ENCODE measurements at regions not wholly inside any gene's neighbourhood (a gene's known extent, or its start where the extent isn't known, plus 50 kb on each side); places are given as distances from the start of the nearest gene placed in this dataset.

- no TSS peak for BruUV-seq (replicated peaks)
- ChIA-PET POLR2A (no interaction called here), CTCF (ENCODE audit: low intra/inter-chr PET ratio, low total read pairs) (no interaction called here)
- 4% methylated on average over 2 of the region's 2 CpGs for WGBS (ENCODE audit: low lambda C conversion rate)
- intact Hi-C loops (cut with micrococcal nuclease; ENCODE audit: unreplicated experiment), result no loop called here
- H3K79me2 ChIP-seq (ENCODE audit: insufficient read depth, low read length), result no peaks in the 10 kb centered on the region
- H3K27me3 ChIP-seq (ENCODE audit: control insufficient read depth in 1 of 2, insufficient read depth in 2 of 2, low read length in 2 of 2), result peaks cover 0 to 20% of the 10 kb centered on the region in 2 experiments; a peak in 3 of 5 replicates
- no peak overlapping the region for H3K27ac ChIP-seq (ENCODE audit: extremely low read length, insufficient read depth, low read length)
- no peaks in the 10 kb centered on the region for H3K9me3 ChIP-seq (ENCODE audit: low read length)
- H4K20me1 ChIP-seq (ENCODE audit: insufficient read depth, low read length), result no peaks in the 10 kb centered on the region
- H3K4me2 ChIP-seq (ENCODE audit: low read depth, low read length), result no peak overlapping the region
- ATAC-seq (no peak), FAIRE-seq (no peak), DNase-seq (ENCODE audit: low spot score) (no peak)
- H3K9ac ChIP-seq (ENCODE audit: insufficient read depth, low read depth, low read length), result no peak overlapping the region
- no peaks in the 10 kb centered on the region for H3K4me1 ChIP-seq (ENCODE audit: insufficient read depth, low read length)
- in situ Hi-C loops (cut with HindIII; ENCODE audit: extremely low pct_ligation_motif_present, low pct_unique_long_range_greater_than_20kb), result no loop called here
- no peak overlapping the region for H3K4me3 ChIP-seq (replicated peaks in 1 of 3; ENCODE audit: insufficient read depth in 1 of 3, low read depth in 2 of 3, low read length in 3 of 3)
- TF ChIP-seq ZNF550 (CRISPR knock-in tag; IDR thresholded peaks at IDR 0.05; ENCODE audit: borderline replicate concordance) (no peak), HDAC6 (IDR thresholded peaks at IDR 0.05; ENCODE audit: low read depth, low read length) (no peak)
- H3K36me3 ChIP-seq (replicated peaks in 1 of 2; ENCODE audit: control insufficient read depth in 1 of 2, insufficient read depth in 2 of 2, low read length in 2 of 2), result no peaks in the 10 kb centered on the region
- no peak overlapping the region for H2AFZ ChIP-seq (ENCODE audit: low read length)
These were observed 93.6 kb upstream of the NMNAT3 start for GRCh38 chr3:139771331-139771730.

DNA sequence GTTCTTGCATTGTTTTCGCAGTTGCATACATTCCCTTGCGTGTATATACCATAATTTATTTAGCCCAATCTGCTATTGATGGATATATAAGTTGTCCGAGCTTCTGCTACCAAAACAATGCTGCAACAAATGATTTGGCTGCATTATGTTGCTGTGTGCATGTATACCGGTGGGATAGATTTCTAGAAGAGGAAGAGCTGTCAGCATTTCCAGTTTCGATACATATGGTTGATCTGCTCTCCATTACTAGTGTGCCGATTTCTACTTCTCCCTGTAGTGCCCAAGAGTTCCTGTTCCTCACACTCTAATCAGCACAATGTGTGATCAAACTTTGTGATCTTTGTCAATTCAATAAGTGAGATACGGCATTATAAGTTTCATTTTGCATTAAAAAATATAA is 92.8 kb upstream of the NMNAT3 start:
- no peak for ATAC-seq
- TF ChIP-seq KMT2A (CRISPR knock-in tag; IDR thresholded peaks at IDR 0.05), result no peak
- no peak for TF ChIP-seq ZNF343 (CRISPR knock-in tag; IDR thresholded peaks at IDR 0.05)
- no peak for TF ChIP-seq ZBTB38 (CRISPR knock-in tag; IDR thresholded peaks at IDR 0.05)
- no peak for TF ChIP-seq AGO2 (optimal IDR thresholded peaks at IDR 0.05; ENCODE audit: low read depth, low read length)
- TF ChIP-seq HDAC2 (CRISPR knock-in tag; IDR thresholded peaks at IDR 0.05), result no peak
- no peak for TF ChIP-seq ZSCAN25 (CRISPR knock-in tag; IDR thresholded peaks at IDR 0.05)
- no peak for TF ChIP-seq ZNF678 (CRISPR knock-in tag; IDR thresholded peaks at IDR 0.05)
- TF ChIP-seq TCF12 (IDR thresholded peaks at IDR 0.05), result no peak
- no peak for TF ChIP-seq TCF12 (CRISPR knock-in tag; IDR thresholded peaks at IDR 0.05)
- TF ChIP-seq FUBP1 (CRISPR knock-in tag; IDR thresholded peaks at IDR 0.05; ENCODE audit: borderline replicate concordance), result no peak
- H3K79me2 ChIP-seq (ENCODE audit: insufficient read depth, low read length), result no peaks in the 10 kb centered on the region
- FAIRE-seq, result no peak
- H2AFZ ChIP-seq (ENCODE audit: low read length), result no peak overlapping the region
- H3K9ac ChIP-seq (ENCODE audit: insufficient read depth, low read depth, low read length), result no peak overlapping the region
- H3K36me3 ChIP-seq (replicated peaks in 1 of 2; ENCODE audit: control insufficient read depth in 1 of 2, insufficient read depth in 2 of 2, low read length in 2 of 2), result no peaks in the 10 kb centered on the region
- no peaks in the 10 kb centered on the region for H3K9me3 ChIP-seq (ENCODE audit: low read length)
- intact Hi-C loops (cut with micrococcal nuclease; ENCODE audit: unreplicated experiment), result no loop called here
- no peak for DNase-seq (ENCODE audit: low spot score)
- peaks cover 0 to 14% of the 10 kb centered on the region in 2 experiments; a peak in 3 of 5 replicates for H3K27me3 ChIP-seq (ENCODE audit: control insufficient read depth in 1 of 2, insufficient read depth in 2 of 2, low read length in 2 of 2)
- no peak overlapping the region for H3K4me2 ChIP-seq (ENCODE audit: low read depth, low read length)
- in situ Hi-C loops (cut with HindIII; ENCODE audit: extremely low pct_ligation_motif_present, low pct_unique_long_range_greater_than_20kb), result no loop called here
- CTCF ChIA-PET (ENCODE audit: low intra/inter-chr PET ratio, low total read pairs), result no interaction called here
- 67% methylated on average over 7 of the region's 7 CpGs for WGBS (ENCODE audit: low lambda C conversion rate)
- H4K20me1 ChIP-seq (ENCODE audit: insufficient read depth, low read length), result no peaks in the 10 kb centered on the region
- no peak overlapping the region for H3K4me3 ChIP-seq (replicated peaks in 1 of 3; ENCODE audit: insufficient read depth in 1 of 3, low read depth in 2 of 3, low read length in 3 of 3)
- POLR2A ChIA-PET, result no interaction called here
- no TSS peak for BruUV-seq (replicated peaks)
- H3K4me1 ChIP-seq (ENCODE audit: insufficient read depth, low read length), result no peaks in the 10 kb centered on the region
- no peak overlapping the region for H3K27ac ChIP-seq (ENCODE audit: extremely low read length, insufficient read depth, low read length)
